NCI-H1417 treated with DMSO at 0.1 percent for 48 hours (cell line): ENCODE measurements at regions not wholly inside any gene's neighbourhood (a gene's known extent, or its start where the extent isn't known, plus 50 kb on each side); places are given as distances from the start of the nearest gene placed in this dataset.
A peak's percentile ranks its signal among the peaks of the same experiment; 100 is the strongest.

Experiments used
- DNase-seq: peaks from one replicate; lab custom pipeline; 2025; lab: John Stamatoyannopoulos, UW

- no peak for DNase-seq
Measured at GRCh38 chr10:42973870-42974692, 102.8 kb upstream of the RET start.

GRCh38 chr10:42974693-42975002, 102.2 kb upstream of the RET start:
- no peak for DNase-seq

- DNase-seq = no peak
Measured at GRCh38 chr10:42975005-42975493, 101.8 kb upstream of the RET start.

- DNase-seq = no peak
Measured at GRCh38 chr10:42975558-42976340, 101.1 kb upstream of the RET start.

- no peak for DNase-seq
Measured at GRCh38 chr10:42976351-42977031, 100.4 kb upstream of the RET start.

- no peak for DNase-seq
Measured at GRCh38 chr10:42977032-42977416, 99.8 kb upstream of the RET start.

GRCh38 chr10:42979181-42979580, 97.7 kb upstream of the RET start:
- peak; percentile 3 for DNase-seq

GRCh38 chr10:42979721-42980467, 97.0 kb upstream of the RET start:
- peak; percentile 14 for DNase-seq

GRCh38 chr10:42980553-42981357, 96.1 kb upstream of the RET start:
- DNase-seq = no peak

GRCh38 chr10:42981358-42982236, 95.3 kb upstream of the RET start:
- DNase-seq = no peak

GRCh38 chr10:42982891-42983506, 93.9 kb upstream of the RET start:
- no peak for DNase-seq

GRCh38 chr10:42983591-42983990, 93.3 kb upstream of the RET start:
- no peak for DNase-seq

- DNase-seq = no peak
Measured at GRCh38 chr10:42984035-42984610, 92.7 kb upstream of the RET start.

- DNase-seq = no peak
Measured at GRCh38 chr10:42984761-42985325, 92.0 kb upstream of the RET start.

GRCh38 chr10:42985436-42986316, 91.2 kb upstream of the RET start:
- no peak for DNase-seq

GRCh38 chr10:42986633-42987032, 90.2 kb upstream of the RET start:
- DNase-seq = no peak

- no peak for DNase-seq
Measured at GRCh38 chr10:42987121-42987541, 89.7 kb upstream of the RET start.

GRCh38 chr10:42987575-42987974, 89.3 kb upstream of the RET start:
- no peak for DNase-seq
